NOMO-1 treated with dmso at 0.1 percent for 144 hours (cell line): ENCODE measurements at regions not wholly inside any gene's neighbourhood (a gene's known extent, or its start where the extent isn't known, plus 50 kb on each side); places are given as distances from the start of the nearest gene placed in this dataset.
"Not testable (repeated sequence)": the region's sequence is repeated elsewhere in the genome, so short reads cannot be mapped to it uniquely, and the experiment has no call there.

Experiments used
- DNase-seq: peaks from one replicate; lab custom pipeline; 2025; ENCODE audit not compliant: unreplicated experiment; lab: John Stamatoyannopoulos, UW

- DNase-seq, result no peak
Measured at GRCh38 chr6:49284180-49284579, 178.9 kb downstream of the MMUT start.

DNA sequence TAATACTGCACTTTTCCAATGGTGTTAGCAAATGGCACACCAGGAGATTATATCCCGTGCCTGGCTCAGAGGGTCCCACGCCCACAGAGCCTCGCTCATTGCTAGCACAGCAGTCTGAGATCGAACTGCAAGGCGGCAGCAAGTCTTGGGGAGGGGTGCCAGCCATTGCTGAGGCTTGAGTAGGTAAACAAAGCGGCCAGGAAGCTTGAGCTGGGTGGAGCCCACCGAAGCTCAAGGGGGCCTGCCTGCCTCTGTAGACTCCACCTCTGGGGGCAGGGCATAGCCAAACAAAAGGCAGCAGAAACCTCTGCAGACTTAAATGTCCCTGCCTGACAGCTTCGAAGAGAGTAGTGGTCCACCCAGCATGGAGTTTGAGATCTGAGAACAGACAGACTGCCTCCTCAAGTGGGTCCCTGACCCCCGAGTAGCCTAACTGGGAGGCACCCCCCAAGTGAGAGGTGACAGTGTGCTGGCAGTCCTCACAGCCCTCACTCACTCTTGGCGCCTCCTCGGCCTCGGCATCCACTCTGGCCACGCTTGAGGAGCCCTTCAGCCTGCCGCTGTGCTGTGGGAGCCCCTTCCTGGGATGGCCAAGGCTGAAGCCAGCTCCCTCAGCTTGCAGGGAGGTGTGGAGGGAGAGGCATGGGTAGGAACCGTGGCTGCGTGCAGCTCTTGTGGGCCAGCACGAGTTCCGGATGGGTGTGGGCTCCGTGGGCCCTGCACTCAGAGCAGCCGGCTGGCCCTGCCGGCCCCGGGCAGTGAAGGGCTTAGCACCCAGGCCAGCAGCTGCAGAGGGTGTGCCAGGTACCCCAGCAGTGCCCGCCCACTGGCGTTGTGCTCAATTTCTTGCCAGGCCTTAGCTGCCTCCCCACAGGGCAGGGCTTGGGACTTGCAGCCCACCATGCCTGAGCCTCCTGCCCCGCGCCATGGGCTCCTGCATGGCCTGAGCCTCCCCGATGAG, 188.0 kb downstream of the MMUT start:
- DNase-seq, result not testable (repeated sequence)

- no peak for DNase-seq
Measured at GRCh38 chr6:49269190-49269589, 193.9 kb downstream of the MMUT start.

DNA sequence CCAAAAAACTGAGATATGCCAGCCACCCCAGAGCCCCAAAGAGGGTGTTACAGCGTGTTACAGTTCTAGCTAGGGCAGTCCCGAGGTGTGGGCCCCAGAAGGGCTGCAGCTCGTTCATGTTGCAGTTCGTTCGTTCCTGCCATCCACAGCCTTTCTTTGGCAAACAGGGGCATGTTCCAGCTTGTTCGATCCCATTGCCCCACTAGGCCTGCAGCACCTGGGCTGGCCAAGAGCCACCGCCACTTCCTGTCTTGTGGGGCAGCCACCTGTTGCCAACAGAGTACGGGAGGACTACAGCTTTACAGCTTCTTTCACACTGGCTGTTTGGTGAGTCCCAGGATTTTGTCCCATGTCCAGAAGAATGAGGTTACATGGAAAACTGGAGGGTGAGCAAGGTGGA, 198.1 kb downstream of the MMUT start:
- DNase-seq, result no peak

DNA sequence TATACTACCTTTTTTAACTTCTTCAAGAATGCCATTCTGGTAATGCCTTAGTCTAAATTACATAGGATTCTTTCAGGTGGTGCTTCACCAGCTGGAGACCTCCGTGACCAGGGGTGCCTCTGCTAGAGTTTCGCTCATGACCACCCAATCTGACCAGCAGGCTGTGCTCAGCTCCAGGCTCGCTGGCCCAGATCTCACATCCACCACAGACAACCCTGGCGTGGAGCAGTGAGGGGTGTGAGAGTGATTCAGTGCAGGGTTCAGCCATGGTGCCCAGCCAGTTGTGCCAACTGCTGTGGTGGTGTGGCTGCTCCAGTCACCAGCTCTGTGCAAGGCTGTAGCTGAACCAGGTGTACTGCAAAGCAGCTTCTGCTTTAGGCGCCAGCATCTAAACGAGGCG, 198.6 kb downstream of the MMUT start:
- no peak for DNase-seq

DNA sequence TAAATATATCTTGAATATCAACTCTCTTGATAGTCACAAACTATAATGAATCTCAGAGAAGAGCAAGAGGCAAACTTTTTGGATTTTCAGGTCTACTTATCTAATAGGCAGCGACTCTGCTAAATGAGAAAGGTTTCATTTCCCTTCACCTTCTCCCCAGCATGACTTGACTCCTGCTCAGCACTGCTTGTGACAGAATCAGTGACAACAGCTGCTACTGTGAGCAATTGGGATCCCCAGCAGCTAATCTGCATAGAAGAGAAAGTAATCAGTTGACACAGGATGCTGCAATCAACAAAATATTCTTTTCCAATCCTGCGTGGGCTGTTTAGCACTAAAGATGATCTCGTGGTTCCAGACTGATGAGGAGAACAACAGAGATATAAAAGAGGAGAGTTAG, 205.5 kb downstream of the MMUT start:
- no peak for DNase-seq

DNA sequence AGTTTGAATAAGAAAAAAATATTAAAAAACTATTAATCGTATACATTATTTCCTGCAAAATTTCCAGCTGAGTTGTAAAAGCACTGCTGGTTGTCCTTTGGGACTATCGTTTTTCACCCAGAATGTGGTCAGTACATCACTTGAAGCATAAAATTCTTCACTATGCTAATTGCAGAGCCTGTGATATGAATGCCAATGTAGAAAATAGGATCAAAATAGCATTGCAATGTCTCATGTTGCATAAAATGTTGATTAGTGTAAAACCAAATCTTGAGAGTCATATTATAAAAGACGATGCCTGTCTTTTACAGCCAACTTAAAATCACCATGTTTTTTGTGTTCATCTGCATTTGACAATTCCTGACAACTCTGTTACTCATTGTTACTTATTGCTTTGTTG, 207.7 kb downstream of the MMUT start:
- no peak for DNase-seq

- DNase-seq, result no peak
Measured at GRCh38 chr6:49252901-49253300, 210.2 kb downstream of the MMUT start.

DNA sequence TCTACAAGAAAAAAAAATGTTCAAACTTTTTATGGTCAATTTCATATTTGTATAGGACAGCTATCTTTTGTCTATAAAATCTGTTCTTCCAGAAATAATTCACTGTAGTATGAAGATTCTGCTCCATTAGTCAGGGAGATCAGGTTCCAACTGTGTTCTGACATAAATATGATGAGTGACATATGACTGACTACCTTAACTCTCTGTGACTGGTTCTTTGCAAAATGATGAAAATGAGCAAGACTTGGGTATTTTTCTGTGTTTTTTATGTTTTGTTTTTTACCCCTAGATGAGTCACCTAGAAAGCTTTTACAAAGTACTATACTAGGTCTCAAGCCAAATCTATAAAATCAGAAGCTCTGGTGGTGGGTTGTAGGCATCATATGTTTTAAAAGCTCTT, 229.6 kb downstream of the MMUT start:
- no peak for DNase-seq

GRCh38 chr6:49225471-49225870, 237.6 kb downstream of the MMUT start:
- DNase-seq, result no peak

GRCh38 chr6:49220293-49220692, 242.8 kb downstream of the MMUT start:
- DNase-seq, result no peak

GRCh38 chr6:49205526-49205925, 257.5 kb downstream of the MMUT start:
- DNase-seq, result no peak

DNA sequence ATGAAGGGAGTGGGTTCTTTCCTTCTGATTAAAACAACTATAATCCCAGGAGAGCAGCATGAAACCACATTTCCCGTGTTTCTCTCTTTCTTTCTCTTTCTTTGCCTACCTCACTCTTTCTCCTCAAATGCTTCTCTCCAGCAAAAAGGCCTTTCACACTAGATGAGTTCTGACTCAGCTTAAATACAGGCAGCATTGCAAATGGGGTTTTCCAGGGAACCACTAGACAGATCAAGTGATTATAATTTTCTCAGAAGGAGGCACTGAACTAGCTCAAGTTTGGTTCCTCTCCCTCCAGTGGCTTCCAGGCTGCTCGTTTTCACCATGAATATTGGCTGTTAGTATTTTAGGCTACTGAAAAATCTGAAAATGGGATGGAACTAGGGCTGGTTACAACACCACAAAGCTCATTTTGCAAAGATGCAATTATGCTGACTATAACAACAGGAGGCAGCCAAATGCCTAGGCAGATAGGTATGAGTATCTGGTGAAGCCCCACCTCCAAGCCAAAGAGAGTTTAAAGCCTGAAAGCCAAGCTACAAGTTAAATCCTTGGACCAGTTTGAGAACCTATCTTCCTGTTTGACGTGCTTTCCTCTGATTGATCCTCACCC, 260.0 kb downstream of the MMUT start:
- no peak for DNase-seq

DNA sequence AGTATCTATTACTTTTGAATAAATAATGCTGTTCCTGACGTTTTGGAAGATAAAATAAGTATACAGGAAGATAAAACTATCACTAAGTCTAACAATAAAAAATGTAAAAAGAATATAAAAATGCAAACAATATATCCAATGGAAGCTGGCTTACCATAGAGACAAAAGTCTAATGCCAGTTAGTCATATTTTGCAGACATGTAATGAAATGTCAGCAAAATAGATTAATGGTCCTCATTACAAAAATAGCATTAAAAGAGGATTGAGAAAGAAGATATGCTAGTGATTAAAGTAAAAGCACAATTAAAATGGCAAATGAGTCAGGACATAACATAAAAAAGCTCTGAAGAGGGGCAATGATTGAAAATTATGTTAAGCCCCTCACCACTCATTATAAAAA, 265.0 kb downstream of the MMUT start:
- DNase-seq, result no peak

- not testable (repeated sequence) for DNase-seq
Measured at GRCh38 chr6:49162379-49162778, 300.7 kb downstream of the MMUT start.

GRCh38 chr6:49155316-49155715, 307.7 kb downstream of the MMUT start:
- no peak for DNase-seq

DNA sequence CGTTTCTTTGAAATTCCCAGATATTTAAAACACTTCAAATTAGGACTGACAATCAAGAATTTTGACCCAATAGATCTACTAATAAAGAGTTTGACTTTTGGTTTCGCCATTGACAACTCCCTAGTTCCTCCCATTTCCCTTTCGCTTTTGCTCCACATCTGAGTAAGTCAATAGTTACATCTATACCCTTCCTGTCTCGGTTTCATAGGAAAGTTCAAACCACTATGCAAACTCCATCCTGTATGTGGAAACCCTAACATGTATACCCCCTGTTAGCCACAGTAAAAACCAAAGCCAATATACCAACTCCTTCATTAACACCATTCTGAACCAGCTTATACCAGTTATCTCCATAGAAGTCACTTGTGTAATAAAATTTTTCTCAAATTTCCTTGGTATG, 311.1 kb downstream of the MMUT start:
- no peak for DNase-seq

DNA sequence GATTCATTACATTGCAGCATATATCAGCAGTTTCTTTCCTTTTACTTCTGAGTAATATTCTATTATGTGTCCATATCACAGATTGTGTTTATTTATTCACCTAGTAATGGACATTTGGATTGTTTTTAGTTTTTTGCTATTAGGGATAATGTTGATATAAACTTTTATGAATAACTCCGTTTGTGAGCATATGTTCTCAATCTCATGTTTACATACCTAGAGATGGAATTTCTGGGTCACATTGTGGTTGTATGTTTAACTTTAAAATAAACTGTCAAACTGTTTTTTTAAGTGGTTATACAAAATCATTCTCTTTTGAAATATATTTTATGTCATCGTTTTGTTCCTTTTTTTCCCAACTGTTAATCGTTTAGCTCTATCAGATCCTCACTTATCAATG, 311.6 kb downstream of the MMUT start:
- DNase-seq, result no peak

DNA sequence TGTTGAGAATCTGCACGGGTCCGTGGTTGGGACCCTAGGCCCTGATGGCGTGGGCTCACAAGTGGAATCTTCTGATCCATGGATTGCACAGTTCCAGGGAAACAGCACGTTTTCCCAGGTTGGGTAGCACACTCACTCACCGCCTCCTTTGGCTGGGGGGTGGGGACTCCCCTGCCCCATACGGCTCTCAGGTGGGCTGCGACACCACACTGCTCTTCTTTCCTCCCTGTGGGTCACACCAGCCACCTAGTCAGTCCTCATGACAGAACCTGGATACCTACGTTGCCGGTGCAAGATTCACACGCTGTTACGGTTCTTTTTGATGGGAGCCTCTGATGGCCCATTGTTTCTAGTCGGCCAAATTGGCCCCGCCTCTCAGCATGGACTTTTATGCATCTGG, 312.0 kb downstream of the MMUT start:
- no peak for DNase-seq

GRCh38 chr6:49145280-49145679, 317.8 kb downstream of the MMUT start:
- no peak for DNase-seq

GRCh38 chr6:49142421-49143151, 320.5 kb downstream of the MMUT start:
- DNase-seq, result no peak

DNA sequence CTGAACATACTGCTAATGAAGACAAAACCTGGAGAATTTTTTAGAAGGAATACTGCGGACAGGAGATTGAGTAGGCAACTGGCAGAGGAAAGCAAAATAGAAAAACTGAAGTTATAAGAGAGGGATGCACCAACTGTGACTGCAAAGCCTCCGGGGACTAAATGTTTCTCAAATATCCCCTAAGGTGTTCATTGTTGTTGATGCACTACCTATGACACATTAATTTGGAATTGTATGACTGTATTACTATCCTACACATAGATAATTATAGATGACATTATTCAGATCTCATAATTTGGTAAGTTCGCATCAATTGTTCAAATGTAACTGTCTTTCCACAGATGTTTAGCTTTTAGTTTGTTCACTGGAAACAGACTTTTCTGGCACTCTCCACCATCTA, 341.1 kb downstream of the MMUT start:
- no peak for DNase-seq
